ENCODE measurements at regions not wholly inside any gene's neighbourhood (a gene's known extent, or its start where the extent isn't known, plus 50 kb on each side); places are given as distances from the start of the nearest gene placed in this dataset.

DNA sequence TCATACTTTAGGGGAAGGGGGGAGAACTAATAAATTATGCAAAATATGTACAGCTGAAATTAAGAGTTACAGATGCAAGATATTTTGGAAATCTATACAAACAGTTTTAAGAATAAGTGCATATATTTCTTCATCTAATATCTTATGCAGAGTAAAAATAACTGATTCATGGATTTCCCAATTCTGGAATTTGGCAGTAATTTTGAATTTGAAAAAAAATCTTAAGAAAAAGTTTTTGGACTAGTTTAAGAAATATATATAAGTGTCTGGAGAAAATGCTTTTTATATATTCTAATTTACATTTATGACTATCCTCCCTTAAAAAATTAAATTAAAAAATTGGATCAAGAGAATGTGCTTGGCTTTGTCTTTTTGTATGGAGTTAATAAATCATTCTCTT, 474.3 kb downstream of the BRINP3 start:
- Mint-ChIP-seq H3K9me3 (no peaks in the 10 kb centered on the region), H3K36me3 (ENCODE audit: low read depth) (no peaks in the 10 kb centered on the region), H3K27ac (no peak overlapping the region), H3K27me3 (ENCODE audit: insufficient read depth, low read depth, poor library complexity) (peaks cover 2% of the 10 kb centered on the region), H3K4me1 (peaks cover 9% of the 10 kb centered on the region; the same call in 2 of the 3 replicates), H3K4me3 (no peak overlapping the region)
- no peaks in the 10 kb centered on the region for H3K9me2 ChIP-seq (ENCODE audit: insufficient read depth)
- no peaks in the 10 kb centered on the region for H3K27me3 ChIP-seq (ENCODE audit: insufficient read depth)
- H2AFZ ChIP-seq: no peak overlapping the region
- H4K20me1 ChIP-seq (replicated peaks; ENCODE audit: insufficient read depth): no peaks in the 10 kb centered on the region
- no peaks in the 10 kb centered on the region for H3K36me3 ChIP-seq (ENCODE audit: insufficient read depth)
- H3K4me2 ChIP-seq: no peak overlapping the region
- no peak overlapping the region for H3K27ac ChIP-seq (ENCODE audit: low read depth)
- H3K79me2 ChIP-seq (replicated peaks; ENCODE audit: insufficient read depth): no peaks in the 10 kb centered on the region
- no peak for DNase-seq (ENCODE audit: low spot score)
- ATAC-seq: no peak
- TF ChIP-seq, protein P1, sequence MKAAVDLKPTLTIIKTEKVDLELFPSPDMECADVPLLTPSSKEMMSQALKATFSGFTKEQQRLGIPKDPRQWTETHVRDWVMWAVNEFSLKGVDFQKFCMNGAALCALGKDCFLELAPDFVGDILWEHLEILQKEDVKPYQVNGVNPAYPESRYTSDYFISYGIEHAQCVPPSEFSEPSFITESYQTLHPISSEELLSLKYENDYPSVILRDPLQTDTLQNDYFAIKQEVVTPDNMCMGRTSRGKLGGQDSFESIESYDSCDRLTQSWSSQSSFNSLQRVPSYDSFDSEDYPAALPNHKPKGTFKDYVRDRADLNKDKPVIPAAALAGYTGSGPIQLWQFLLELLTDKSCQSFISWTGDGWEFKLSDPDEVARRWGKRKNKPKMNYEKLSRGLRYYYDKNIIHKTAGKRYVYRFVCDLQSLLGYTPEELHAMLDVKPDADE (IDR thresholded peaks at IDR 0.05): no peak
- no peak for TF ChIP-seq POLR2AphosphoS5 (IDR thresholded peaks at IDR 0.05; ENCODE audit: low read depth)
- TF ChIP-seq, protein P2, sequence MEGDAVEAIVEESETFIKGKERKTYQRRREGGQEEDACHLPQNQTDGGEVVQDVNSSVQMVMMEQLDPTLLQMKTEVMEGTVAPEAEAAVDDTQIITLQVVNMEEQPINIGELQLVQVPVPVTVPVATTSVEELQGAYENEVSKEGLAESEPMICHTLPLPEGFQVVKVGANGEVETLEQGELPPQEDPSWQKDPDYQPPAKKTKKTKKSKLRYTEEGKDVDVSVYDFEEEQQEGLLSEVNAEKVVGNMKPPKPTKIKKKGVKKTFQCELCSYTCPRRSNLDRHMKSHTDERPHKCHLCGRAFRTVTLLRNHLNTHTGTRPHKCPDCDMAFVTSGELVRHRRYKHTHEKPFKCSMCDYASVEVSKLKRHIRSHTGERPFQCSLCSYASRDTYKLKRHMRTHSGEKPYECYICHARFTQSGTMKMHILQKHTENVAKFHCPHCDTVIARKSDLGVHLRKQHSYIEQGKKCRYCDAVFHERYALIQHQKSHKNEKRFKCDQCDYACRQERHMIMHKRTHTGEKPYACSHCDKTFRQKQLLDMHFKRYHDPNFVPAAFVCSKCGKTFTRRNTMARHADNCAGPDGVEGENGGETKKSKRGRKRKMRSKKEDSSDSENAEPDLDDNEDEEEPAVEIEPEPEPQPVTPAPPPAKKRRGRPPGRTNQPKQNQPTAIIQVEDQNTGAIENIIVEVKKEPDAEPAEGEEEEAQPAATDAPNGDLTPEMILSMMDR (conservative IDR thresholded peaks at IDR 0.05; ENCODE audit: low read depth in 2 of 2): no peak
- no peak for TF ChIP-seq NANOG (IDR thresholded peaks at IDR 0.05; ENCODE audit: borderline replicate concordance)
- no peak for TF ChIP-seq JUNB (IDR thresholded peaks at IDR 0.05; ENCODE audit: unreplicated experiment)
- no peak for TF ChIP-seq EZH2 (IDR thresholded peaks at IDR 0.05; ENCODE audit: low read depth, unreplicated experiment)
- no peak for TF ChIP-seq CREB1 (CRISPR knock-in tag; IDR thresholded peaks at IDR 0.05; ENCODE audit: low read depth)
- no peak for TF ChIP-seq ZNF331 (CRISPR knock-in tag; IDR thresholded peaks at IDR 0.05; ENCODE audit: low read depth)
- no peak for TF ChIP-seq ZNF114 (CRISPR knock-in tag; IDR thresholded peaks at IDR 0.05)
- TF ChIP-seq, protein P3, sequence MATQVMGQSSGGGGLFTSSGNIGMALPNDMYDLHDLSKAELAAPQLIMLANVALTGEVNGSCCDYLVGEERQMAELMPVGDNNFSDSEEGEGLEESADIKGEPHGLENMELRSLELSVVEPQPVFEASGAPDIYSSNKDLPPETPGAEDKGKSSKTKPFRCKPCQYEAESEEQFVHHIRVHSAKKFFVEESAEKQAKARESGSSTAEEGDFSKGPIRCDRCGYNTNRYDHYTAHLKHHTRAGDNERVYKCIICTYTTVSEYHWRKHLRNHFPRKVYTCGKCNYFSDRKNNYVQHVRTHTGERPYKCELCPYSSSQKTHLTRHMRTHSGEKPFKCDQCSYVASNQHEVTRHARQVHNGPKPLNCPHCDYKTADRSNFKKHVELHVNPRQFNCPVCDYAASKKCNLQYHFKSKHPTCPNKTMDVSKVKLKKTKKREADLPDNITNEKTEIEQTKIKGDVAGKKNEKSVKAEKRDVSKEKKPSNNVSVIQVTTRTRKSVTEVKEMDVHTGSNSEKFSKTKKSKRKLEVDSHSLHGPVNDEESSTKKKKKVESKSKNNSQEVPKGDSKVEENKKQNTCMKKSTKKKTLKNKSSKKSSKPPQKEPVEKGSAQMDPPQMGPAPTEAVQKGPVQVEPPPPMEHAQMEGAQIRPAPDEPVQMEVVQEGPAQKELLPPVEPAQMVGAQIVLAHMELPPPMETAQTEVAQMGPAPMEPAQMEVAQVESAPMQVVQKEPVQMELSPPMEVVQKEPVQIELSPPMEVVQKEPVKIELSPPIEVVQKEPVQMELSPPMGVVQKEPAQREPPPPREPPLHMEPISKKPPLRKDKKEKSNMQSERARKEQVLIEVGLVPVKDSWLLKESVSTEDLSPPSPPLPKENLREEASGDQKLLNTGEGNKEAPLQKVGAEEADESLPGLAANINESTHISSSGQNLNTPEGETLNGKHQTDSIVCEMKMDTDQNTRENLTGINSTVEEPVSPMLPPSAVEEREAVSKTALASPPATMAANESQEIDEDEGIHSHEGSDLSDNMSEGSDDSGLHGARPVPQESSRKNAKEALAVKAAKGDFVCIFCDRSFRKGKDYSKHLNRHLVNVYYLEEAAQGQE (IDR thresholded peaks at IDR 0.05; ENCODE audit: unreplicated experiment): no peak
- TF ChIP-seq, protein P4, sequence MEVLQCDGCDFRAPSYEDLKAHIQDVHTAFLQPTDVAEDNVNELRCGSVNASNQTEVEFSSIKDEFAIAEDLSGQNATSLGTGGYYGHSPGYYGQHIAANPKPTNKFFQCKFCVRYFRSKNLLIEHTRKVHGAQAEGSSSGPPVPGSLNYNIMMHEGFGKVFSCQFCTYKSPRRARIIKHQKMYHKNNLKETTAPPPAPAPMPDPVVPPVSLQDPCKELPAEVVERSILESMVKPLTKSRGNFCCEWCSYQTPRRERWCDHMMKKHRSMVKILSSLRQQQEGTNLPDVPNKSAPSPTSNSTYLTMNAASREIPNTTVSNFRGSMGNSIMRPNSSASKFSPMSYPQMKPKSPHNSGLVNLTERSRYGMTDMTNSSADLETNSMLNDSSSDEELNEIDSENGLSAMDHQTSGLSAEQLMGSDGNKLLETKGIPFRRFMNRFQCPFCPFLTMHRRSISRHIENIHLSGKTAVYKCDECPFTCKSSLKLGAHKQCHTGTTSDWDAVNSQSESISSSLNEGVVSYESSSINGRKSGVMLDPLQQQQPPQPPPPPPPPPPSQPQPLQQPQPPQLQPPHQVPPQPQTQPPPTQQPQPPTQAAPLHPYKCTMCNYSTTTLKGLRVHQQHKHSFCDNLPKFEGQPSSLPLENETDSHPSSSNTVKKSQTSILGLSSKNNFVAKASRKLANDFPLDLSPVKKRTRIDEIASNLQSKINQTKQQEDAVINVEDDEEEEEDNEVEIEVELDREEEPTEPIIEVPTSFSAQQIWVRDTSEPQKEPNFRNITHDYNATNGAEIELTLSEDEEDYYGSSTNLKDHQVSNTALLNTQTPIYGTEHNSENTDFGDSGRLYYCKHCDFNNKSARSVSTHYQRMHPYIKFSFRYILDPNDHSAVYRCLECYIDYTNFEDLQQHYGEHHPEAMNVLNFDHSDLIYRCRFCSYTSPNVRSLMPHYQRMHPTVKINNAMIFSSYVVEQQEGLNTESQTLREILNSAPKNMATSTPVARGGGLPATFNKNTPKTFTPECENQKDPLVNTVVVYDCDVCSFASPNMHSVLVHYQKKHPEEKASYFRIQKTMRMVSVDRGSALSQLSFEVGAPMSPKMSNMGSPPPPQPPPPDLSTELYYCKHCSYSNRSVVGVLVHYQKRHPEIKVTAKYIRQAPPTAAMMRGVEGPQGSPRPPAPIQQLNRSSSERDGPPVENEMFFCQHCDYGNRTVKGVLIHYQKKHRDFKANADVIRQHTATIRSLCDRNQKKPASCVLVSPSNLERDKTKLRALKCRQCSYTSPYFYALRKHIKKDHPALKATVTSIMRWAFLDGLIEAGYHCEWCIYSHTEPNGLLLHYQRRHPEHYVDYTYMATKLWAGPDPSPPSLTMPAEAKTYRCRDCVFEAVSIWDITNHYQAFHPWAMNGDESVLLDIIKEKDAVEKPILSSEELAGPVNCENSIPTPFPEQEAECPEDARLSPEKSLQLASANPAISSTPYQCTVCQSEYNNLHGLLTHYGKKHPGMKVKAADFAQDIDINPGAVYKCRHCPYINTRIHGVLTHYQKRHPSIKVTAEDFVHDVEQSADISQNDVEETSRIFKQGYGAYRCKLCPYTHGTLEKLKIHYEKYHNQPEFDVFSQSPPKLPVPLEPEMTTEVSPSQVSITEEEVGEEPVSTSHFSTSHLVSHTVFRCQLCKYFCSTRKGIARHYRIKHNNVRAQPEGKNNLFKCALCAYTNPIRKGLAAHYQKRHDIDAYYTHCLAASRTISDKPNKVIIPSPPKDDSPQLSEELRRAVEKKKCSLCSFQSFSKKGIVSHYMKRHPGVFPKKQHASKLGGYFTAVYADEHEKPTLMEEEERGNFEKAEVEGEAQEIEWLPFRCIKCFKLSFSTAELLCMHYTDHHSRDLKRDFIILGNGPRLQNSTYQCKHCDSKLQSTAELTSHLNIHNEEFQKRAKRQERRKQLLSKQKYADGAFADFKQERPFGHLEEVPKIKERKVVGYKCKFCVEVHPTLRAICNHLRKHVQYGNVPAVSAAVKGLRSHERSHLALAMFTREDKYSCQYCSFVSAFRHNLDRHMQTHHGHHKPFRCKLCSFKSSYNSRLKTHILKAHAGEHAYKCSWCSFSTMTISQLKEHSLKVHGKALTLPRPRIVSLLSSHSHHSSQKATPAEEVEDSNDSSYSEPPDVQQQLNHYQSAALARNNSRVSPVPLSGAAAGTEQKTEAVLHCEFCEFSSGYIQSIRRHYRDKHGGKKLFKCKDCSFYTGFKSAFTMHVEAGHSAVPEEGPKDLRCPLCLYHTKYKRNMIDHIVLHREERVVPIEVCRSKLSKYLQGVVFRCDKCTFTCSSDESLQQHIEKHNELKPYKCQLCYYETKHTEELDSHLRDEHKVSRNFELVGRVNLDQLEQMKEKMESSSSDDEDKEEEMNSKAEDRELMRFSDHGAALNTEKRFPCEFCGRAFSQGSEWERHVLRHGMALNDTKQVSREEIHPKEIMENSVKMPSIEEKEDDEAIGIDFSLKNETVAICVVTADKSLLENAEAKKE (CRISPR knock-in tag; IDR thresholded peaks at IDR 0.05): no peak
- H3K4me3 ChIP-seq: no peak overlapping the region
- 0 out of 2 replicates have a peak, but pooled peaks cover 4% of the 10 kb centered on the region for H3K4me1 ChIP-seq (ENCODE audit: insufficient read depth)
- H3F3A ChIP-seq (replicated peaks; ENCODE audit: low read depth): no peaks in the 10 kb centered on the region

Data from GM23338 (cell line).